ENCODE measurements at regions not wholly inside any gene's neighbourhood (a gene's known extent, or its start where the extent isn't known, plus 50 kb on each side); places are given as distances from the start of the nearest gene placed in this dataset.

DNA sequence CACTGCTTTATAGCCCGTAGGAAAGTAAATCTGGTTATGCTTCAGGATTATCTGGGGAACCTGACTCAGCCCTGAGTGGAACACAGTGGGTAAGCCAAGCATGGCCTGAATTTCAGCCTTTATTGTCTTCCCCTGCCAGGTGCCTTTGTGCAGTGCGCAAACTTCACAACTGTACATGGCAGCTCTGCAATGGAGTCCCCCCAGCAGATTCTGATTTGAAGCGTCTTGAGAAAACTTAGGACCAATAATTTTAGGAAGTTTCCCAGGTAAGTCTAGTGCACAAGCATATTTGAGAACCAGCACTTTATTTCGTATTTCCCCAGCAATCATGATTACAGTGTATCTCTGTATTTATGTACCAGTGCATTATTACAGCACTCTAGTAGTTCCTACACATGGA is 112.1 kb upstream of the ARL4C start:
- TF ChIP-seq, protein P1, sequence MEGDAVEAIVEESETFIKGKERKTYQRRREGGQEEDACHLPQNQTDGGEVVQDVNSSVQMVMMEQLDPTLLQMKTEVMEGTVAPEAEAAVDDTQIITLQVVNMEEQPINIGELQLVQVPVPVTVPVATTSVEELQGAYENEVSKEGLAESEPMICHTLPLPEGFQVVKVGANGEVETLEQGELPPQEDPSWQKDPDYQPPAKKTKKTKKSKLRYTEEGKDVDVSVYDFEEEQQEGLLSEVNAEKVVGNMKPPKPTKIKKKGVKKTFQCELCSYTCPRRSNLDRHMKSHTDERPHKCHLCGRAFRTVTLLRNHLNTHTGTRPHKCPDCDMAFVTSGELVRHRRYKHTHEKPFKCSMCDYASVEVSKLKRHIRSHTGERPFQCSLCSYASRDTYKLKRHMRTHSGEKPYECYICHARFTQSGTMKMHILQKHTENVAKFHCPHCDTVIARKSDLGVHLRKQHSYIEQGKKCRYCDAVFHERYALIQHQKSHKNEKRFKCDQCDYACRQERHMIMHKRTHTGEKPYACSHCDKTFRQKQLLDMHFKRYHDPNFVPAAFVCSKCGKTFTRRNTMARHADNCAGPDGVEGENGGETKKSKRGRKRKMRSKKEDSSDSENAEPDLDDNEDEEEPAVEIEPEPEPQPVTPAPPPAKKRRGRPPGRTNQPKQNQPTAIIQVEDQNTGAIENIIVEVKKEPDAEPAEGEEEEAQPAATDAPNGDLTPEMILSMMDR (IDR thresholded peaks at IDR 0.05): no peak
- H3K27ac ChIP-seq: no peak overlapping the region

DNA sequence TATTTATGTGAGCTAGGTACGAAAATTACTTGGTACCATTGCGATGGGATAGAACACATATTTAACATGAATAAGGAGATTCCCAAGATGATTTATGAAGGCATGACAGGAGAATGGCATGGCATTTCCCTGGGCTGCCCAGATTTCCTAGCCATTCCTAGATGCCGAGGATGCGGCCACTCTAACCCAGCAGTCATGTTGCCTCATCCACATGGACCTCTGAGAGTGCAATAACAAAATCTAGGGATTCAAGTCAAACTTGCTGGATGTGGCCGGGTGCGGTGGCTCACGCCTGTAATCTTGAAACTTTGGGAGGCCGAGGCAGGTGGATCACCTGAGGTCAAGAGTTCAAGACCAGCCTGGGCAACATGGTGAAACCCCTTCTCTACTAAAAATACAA is 110.8 kb upstream of the ARL4C start:
- Histone ChIP-seq H3K9me3 (no peaks in the 10 kb centered on the region), H3K27me3 (replicated peaks; ENCODE audit: insufficient read depth) (no peaks in the 10 kb centered on the region), H3K36me3 (no peaks in the 10 kb centered on the region), H3K27ac (no peak overlapping the region), H3K4me3 (no peak overlapping the region), H3K4me1 (ENCODE audit: control insufficient read depth in 1 of 2, low read depth in 2 of 2) (no peaks in the 10 kb centered on the region)
- TF ChIP-seq, protein P1 (IDR thresholded peaks at IDR 0.05): no peak
- DNase-seq (ENCODE audit: low spot score): no peak
- no peak for ATAC-seq (ENCODE audit: insufficient number of reproducible peaks, low FRiP score, low read depth)

More for the DNA sequence above, 112.1 kb upstream of the ARL4C start:
- no peak for ATAC-seq (ENCODE audit: insufficient number of reproducible peaks, low FRiP score, low read depth)
- H3K4me3 ChIP-seq: no peak overlapping the region
- no peaks in the 10 kb centered on the region for H3K27me3 ChIP-seq (replicated peaks; ENCODE audit: insufficient read depth)
- no peaks in the 10 kb centered on the region for H3K9me3 ChIP-seq
- H3K4me1 ChIP-seq (ENCODE audit: control insufficient read depth in 1 of 2, low read depth in 2 of 2): no peaks in the 10 kb centered on the region
- H3K36me3 ChIP-seq: no peaks in the 10 kb centered on the region
- DNase-seq (ENCODE audit: low spot score): no peak

DNA sequence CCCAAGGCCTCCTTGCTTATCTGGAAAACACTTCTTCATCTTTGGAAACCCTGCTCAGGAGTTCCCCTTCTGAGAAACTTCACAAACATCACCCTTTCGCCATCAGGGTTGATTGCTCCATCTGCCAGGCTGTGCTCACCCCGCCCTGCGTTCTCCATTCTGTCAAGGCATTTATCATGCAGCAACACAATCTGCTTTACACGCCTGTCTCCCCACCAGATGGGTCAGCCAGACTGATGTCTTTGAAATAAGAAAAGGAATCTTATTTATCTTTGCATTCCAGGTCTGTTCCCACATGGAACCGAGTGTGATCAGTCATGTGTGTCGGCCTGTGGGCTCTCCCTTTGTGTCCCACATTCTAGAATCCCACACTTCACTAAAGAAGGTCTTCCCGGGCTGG is 110.0 kb upstream of the ARL4C start:
- DNase-seq (ENCODE audit: low spot score): no peak
- Histone ChIP-seq H3K27me3 (replicated peaks; ENCODE audit: insufficient read depth) (no peaks in the 10 kb centered on the region), H3K36me3 (no peaks in the 10 kb centered on the region), H3K4me1 (ENCODE audit: control insufficient read depth in 1 of 2, low read depth in 2 of 2) (no peaks in the 10 kb centered on the region), H3K4me3 (no peak overlapping the region), H3K27ac (no peak overlapping the region), H3K9me3 (no peaks in the 10 kb centered on the region)
- TF ChIP-seq, protein P1 (IDR thresholded peaks at IDR 0.05): no peak
- ATAC-seq (ENCODE audit: insufficient number of reproducible peaks, low FRiP score, low read depth): no peak

DNA sequence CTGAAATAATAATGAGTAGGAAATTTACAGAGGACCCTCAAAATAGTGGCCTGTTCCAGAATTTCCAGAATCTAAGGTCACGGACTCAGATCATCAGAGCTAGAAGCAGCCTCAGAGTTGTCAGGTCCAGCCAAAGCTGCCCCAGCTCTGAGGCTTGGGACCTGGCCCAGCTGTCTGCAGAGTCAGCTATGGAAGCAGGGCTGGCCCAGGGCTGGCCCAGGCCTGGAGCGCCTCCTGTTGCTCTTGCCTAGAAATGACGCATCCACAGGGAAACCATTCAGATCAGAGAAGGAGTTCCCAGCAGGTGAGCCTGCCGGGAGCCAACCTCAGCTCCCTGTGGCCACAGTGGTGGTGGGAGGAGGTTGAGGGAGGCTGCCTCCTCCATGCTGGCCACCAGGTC is 106.7 kb upstream of the ARL4C start:
- no peak overlapping the region for H3K27ac ChIP-seq
- H3K9me3 ChIP-seq: no peaks in the 10 kb centered on the region
- H3K36me3 ChIP-seq: no peaks in the 10 kb centered on the region
- TF ChIP-seq, protein P1 (IDR thresholded peaks at IDR 0.05): no peak
- H3K4me1 ChIP-seq (ENCODE audit: control insufficient read depth in 1 of 2, low read depth in 2 of 2): no peaks in the 10 kb centered on the region
- no peak for DNase-seq (ENCODE audit: low spot score)
- no peak for ATAC-seq (ENCODE audit: insufficient number of reproducible peaks, low FRiP score, low read depth)
- H3K27me3 ChIP-seq (replicated peaks; ENCODE audit: insufficient read depth): no peaks in the 10 kb centered on the region
- no peak overlapping the region for H3K4me3 ChIP-seq

DNA sequence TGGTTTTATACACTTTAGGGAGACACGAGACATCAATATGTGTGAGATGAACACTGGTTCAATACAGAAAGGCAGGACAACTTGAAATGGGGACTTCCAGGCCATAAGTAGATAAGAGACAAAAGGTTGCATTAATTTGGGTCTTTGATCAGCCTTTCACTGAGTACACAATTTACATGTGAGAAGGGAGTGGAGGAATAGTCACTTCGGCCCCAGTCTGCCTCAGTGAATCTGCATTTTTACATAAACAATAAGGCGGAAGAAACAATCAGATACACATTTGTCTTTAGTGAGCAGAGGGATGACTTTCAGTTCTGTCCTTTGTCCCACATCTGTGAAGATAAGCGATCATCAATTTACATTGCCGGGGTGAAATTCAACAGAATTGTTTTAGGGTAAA is 104.3 kb upstream of the ARL4C start:
- TF ChIP-seq, protein P1 (IDR thresholded peaks at IDR 0.05): no peak
- H3K36me3 ChIP-seq: no peaks in the 10 kb centered on the region
- no peak overlapping the region for H3K4me3 ChIP-seq
- DNase-seq (ENCODE audit: low spot score): no peak
- no peaks in the 10 kb centered on the region for H3K9me3 ChIP-seq
- H3K27ac ChIP-seq: no peak overlapping the region
- H3K27me3 ChIP-seq (replicated peaks; ENCODE audit: insufficient read depth): no peaks in the 10 kb centered on the region
- no peaks in the 10 kb centered on the region for H3K4me1 ChIP-seq (ENCODE audit: control insufficient read depth in 1 of 2, low read depth in 2 of 2)
- no peak for ATAC-seq (ENCODE audit: insufficient number of reproducible peaks, low FRiP score, low read depth)
